Ovary (tissue), 3 donors: ENCODE measurements at regions not wholly inside any gene's neighbourhood (a gene's known extent, or its start where the extent isn't known, plus 50 kb on each side); places are given as distances from the start of the nearest gene placed in this dataset.

Experiments used
- CTCF ChIP-seq, 3 donors: fragments of 450-650 bp in 2 of 3; fragments of 200-600 bp in 1 of 3; IDR thresholded peaks; one replicate each; pipeline versions ENCODE4 v1.5.1 to v1.8.0; 2016 to 2022; ENCODE audit warnings: antibody characterized with exemption in 3 of 3, mild to moderate bottlenecking in 1 of 3
- EP300 ChIP-seq: sonication (generic); formaldehyde crosslinking; IDR thresholded peaks from one replicate; pipeline ENCODE4 v1.6.1; 2017; ENCODE audit warnings: antibody characterized with exemption
- POLR2A ChIP-seq: fragments of 450-650 bp; IDR thresholded peaks from one replicate; pipeline ENCODE4 v1.6.1; 2017; ENCODE audit warnings: antibody characterized with exemption, mild to moderate bottlenecking, moderate library complexity
- donor health status: DM: no; HTN: no; CAD: no.

DNA sequence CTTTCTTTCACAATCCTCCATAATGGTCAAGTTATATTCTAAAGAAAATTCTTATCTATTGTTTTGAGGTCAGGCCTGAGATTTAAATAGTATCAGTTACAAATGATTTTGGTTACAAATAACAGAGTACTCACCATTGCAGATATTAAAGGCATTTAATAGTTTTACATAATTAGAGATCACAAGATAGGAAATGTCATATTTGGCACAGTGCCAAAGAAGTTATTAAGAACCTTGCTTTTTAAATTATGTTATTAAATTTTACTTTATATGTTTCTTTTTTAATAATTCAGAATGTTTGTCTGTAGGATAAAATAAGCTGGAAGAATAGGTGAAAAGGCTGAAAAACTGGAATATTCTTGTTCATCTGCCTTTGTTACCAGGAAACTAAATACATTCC is 1174.7 kb downstream of the PCDH18 start:
- TF ChIP-seq CTCF (IDR thresholded peaks at IDR 0.05) (no peak), POLR2A (no peak), EP300 (no peak)
